IPS DF 4.7 (cell line): ENCODE measurements at regions not wholly inside any gene's neighbourhood (a gene's known extent, or its start where the extent isn't known, plus 50 kb on each side); places are given as distances from the start of the nearest gene placed in this dataset.

Experiments
- DNase-seq: peaks from one replicate; pipeline ENCODE4 v3.0.0-alpha.2; 2013; ENCODE audit warnings: low spot score; ENCODE audit errors: extremely low read depth

DNA sequence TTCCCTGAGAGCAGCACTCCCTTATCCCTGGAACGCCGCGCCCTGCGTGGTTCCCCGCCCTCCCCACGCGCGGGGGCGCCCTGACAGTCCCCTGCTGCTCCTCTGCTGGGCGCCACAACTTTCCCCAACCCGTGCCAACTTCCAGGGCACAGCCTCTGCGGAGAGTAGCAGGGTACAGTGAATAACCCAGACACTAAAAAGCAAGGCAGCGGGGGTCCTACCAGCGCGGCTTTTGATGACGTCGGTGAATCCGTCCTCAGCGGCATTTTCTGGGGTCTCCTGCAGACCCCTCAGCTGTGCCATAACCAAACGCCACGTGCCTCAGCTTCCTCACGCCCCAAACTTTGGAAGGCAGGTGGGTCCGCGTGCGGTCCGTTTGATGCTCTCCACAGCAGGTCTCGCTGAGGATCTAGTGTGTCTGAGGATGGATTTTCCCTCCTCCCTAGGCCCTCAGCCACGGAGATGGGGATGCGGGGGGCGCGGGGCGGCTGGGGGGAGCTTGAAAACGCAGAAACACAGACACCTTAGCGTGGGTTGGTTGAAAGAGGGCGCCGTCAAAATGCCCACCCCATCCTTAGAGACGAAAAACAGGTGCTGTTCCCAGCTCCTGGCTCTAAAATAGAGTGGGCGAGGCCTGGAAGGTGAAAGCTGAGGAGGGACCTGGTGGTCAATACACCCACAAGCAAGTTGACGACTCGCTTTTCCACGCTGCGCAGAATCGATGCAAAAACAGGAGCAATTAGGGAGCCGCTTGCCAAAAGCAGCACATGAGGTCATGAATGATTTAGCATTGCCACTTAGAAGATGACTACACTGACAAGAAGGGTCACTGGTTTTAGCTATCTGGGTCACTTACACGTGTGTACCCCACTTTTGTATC lies 405.6 kb downstream of the FAM47A start:
- no peak for DNase-seq

DNA sequence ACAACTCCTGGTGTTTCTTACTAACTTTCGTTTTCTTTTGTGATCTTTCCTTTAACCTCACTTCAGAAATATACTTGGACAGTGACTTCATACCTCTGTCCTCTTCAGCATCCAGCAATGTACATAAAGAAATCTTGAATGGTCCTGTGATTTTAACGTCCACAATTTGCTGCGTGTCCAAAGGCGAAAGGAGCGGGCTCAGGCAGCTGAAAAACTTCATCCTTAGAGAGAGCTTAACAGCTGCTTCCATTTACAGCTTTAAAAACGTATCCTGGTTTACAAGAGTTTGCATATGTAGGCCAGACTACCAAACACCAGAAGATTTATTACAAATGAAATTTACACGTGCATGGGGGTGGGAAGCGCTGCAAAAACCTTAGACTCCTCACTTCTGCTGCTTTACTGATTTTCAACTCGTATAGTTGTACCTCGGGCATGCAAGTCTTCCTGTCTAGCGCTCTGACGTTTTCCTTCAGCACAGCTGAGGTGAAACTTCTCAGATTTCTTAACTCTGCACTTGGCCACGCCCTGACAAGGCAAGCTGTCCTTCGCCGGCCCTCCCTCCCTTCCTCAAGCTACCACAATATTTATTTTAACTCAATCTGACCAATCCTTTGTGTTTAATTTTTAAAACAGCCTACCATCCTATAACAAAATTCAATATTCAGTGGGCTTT lies 406.4 kb downstream of the FAM47A start:
- DNase-seq, result no peak

DNA sequence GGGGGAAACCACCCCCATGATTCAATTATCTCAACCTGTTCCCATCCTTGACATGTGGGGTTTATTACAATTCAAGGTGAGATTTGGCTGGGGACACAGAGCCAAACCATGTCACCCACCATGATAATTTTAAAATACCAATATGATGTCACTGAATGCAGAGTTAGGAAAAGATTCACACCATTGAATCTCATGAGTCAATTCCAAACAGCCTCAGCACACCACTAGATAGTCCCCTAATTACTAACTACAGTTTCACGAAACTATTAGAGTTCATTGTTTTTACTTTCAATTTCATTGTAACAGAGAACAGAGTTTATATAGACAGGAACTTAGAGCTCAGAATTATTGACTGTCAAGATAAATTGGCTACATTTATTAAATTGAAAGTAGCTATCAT lies 410.2 kb downstream of the FAM47A start:
- no peak for DNase-seq

DNA sequence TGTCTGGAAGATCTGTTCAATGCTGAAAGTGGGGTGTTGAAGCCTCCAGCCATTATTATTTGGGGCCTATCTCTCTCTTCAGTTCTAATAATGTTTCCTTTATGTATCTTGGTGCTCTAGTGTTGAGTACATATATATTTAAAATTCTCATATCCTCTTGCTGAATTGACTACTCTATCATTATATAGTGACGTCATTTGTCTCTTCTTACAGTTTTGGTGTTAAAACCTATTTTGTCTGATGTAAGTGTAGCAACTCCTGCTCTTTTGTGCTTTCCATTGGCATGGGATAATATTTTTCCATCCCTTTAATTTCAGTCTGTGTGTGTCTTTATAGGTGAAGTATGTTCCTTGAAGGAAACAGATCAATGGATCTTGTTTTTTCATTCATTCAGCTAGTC lies 446.0 kb downstream of the FAM47A start:
- no peak for DNase-seq
